ENCODE measurements at regions not wholly inside any gene's neighbourhood (a gene's known extent, or its start where the extent isn't known, plus 50 kb on each side); places are given as distances from the start of the nearest gene placed in this dataset.

DNA sequence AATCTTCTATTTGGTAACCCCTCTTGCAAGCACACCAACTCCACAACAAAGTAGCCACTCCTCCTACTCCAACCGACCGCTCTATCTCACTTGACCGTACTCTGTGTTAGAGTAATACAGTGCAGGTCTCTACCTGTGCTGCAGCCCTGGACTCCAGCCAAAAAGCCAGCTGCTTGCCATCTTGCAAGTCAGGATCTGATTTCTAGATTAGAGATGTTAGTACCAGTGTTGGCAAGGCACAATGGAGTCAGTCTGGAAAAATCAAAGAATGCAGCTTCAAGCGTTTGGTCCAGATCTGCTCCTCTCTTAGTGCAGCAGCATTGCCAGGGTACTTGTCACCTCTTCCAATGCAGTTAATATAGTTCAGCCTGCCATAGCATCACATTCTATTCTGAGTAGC is 477.6 kb downstream of the ZSWIM6 start:
- Mint-ChIP-seq H3K27me3 (peaks cover 9% of the 10 kb centered on the region), H3K4me3 (no peak overlapping the region), H3K27ac (no peak overlapping the region), H3K4me1 (no peaks in the 10 kb centered on the region), H3K9me3 (no peaks in the 10 kb centered on the region), H3K36me3 (ENCODE audit: low read depth) (no peaks in the 10 kb centered on the region)
- no peak for DNase-seq
- no peak for ATAC-seq

DNA sequence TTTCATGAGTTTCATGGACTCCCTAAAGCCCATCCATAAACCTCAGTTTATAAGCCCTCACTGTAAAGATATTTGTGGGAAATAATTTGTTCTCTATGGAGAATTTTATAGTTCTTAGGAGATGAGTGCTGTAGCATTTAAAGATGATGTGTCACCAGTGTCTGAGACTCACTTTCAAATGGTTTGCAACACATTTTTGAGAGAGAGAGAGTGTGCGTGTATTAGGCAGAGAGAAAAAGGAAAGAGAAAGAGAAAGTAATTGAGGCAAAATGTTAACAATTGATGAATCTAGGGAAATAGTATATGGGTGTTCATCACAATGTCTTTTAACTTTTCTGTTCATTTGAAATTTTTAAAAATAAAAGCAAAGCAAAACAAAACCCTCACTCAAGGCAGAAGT is 479.0 kb downstream of the ZSWIM6 start:
- Mint-ChIP-seq H3K4me3 (no peak overlapping the region), H3K27ac (no peak overlapping the region), H3K36me3 (ENCODE audit: low read depth) (no peaks in the 10 kb centered on the region), H3K4me1 (no peaks in the 10 kb centered on the region), H3K27me3 (peaks cover 9% of the 10 kb centered on the region), H3K9me3 (no peaks in the 10 kb centered on the region)
- ATAC-seq = no peak
- DNase-seq = no peak

DNA sequence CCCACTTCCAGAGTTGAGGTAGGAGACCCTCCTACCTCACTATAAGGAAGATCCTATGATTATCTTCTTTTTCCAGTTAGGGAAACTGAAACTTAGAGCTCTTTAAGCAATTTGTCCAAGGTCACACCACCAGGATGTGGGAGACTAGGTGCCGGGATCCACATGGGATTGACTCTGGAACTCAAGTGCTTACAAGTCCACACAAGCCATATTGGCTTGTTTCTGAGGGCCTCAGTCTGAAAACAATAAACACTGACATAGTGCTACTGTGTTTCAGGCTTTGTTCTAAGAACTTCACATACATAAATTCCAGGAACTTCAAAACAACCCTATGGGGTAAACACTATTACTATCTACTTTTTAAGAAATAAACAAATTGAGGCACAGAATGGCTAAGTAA is 481.3 kb downstream of the ZSWIM6 start:
- DNase-seq = no peak
- H3K9me3 Mint-ChIP-seq = no peaks in the 10 kb centered on the region
- H3K4me1 Mint-ChIP-seq = no peaks in the 10 kb centered on the region
- H3K27me3 Mint-ChIP-seq = peaks cover 9% of the 10 kb centered on the region
- H3K36me3 Mint-ChIP-seq (ENCODE audit: low read depth) = no peaks in the 10 kb centered on the region
- no peak for ATAC-seq
- no peak overlapping the region for H3K27ac Mint-ChIP-seq
- no peak overlapping the region for H3K4me3 Mint-ChIP-seq

DNA sequence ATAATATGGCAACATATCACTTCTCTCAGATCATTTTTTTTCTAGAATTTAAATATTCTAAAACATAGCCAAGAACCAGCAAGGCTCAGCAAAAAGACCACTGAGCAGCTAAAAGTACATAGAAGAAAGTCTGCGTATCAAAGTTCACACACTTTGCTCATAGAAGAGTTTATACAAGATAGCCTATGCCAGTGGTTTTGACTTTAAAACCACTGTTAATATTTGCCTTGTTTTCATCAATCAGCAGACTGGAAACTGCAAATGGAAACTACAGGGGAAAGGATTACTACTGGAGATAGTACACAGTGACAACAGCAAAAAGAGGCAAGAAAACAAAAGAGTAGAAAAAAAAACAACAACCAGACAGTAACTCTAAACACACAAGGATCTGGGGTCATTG is 483.3 kb downstream of the ZSWIM6 start:
- H3K27me3 Mint-ChIP-seq = peaks cover 9% of the 10 kb centered on the region
- no peaks in the 10 kb centered on the region for H3K36me3 Mint-ChIP-seq (ENCODE audit: low read depth)
- H3K9me3 Mint-ChIP-seq = no peaks in the 10 kb centered on the region
- ATAC-seq = no peak
- no peaks in the 10 kb centered on the region for H3K4me1 Mint-ChIP-seq
- no peak overlapping the region for H3K4me3 Mint-ChIP-seq
- DNase-seq = no peak
- H3K27ac Mint-ChIP-seq = no peak overlapping the region

DNA sequence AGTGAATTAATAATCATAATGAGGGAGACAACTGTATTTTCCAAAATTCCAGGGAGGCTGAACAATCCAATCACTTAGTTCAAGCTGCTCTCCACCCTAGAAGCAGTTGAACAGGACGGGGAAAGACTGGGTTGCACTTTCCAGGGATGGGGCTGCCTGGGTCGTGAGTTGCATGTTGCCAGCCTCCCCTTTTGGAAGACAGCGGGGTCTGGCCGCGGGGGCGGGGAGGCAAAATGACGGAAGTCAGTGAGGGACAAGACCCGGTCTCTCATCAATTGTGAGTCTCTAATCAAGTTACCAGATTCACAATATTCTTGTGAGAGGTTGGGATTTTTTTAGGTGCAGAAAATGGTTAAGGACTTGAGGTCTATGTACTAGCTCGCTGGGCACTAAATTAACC is 484.1 kb downstream of the ZSWIM6 start:
- no peak overlapping the region for H3K4me3 Mint-ChIP-seq
- no peaks in the 10 kb centered on the region for H3K4me1 Mint-ChIP-seq
- H3K27ac Mint-ChIP-seq = no peak overlapping the region
- H3K27me3 Mint-ChIP-seq = peaks cover 6% of the 10 kb centered on the region
- no peaks in the 10 kb centered on the region for H3K9me3 Mint-ChIP-seq
- ATAC-seq = no peak
- no peaks in the 10 kb centered on the region for H3K36me3 Mint-ChIP-seq (ENCODE audit: low read depth)
- no peak for DNase-seq

DNA sequence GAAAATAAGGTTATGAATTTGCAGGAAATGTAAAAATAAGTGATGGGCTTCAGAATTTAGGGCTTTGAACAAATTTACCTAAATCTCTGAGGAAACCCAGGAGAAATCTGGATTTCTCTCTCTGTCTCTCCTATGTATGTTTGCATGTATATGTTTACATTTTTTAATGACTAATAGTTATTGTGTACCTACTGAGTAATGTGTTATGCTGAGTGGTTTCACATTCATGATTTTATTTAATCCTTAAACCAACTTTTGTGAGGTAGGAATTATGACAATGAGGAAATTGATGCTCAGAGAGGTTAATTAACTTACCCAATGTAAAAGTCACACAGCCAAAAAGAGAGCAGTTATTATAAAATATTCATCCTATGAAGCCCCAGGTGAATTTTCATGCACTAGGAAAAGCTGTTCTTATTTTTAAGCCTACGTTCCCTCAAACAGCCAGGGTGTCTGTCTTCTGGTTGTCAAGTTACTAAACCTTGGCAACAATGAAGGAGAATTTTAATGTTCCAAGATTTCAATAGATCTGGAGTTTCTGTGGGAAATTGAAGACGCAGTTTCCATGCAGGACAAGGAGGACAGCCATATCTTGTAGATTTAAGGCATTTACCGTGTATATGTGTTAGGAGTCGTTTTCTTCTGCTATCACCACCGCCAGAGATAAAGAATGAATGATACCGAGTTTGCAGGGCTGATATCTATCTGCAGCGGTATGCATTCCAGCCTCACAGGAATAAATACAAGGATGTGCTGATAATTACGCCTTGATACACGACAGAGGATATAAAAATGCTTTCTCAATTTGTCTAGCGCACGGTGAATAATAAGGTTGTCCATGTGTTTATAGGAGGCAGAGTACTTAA is 484.8 kb downstream of the ZSWIM6 start:
- Mint-ChIP-seq H3K36me3 (ENCODE audit: low read depth) (no peaks in the 10 kb centered on the region), H3K27ac (no peak overlapping the region), H3K4me3 (no peak overlapping the region), H3K27me3 (peaks cover 7% of the 10 kb centered on the region), H3K4me1 (no peaks in the 10 kb centered on the region), H3K9me3 (no peaks in the 10 kb centered on the region)
- no peak for DNase-seq
- no peak for ATAC-seq

DNA sequence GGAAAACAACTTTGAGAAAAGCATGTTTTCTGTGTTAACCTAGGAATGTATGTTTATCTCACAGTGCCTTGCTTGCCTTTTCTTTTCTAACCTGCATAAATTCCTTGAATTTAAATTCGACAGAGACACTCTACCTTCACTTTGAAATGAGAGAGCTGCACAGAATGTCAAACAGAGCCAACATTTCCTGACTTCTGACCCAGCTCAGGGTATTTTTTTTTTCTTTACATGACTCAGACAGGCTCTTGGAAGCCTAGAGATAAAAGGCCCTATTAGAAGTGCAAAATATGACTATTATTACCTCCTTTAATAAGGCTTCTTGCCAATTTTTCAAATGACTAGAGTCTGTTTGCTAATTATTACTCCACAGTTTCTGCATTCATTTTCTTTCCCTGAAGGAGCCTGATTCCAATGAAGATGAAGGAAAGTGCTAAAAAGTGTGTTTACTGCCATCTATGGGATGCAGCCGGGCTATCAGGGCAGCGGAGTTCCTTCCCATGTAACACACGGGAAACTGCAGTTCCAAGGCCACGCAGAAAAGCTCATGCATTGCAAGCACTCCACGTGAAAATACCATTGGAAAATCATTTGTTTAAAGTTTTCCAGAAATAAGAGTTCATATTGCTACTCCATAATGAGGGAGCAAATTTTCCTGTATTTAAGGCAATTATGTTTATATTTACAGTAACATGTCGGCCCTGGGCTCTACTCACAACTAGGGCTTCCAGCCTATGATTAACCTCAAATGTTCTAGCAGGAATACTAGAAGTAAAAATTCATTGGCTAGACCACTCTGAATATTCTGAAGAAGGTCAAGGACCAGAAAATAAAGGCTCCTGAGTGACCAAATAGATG is 485.6 kb downstream of the ZSWIM6 start:
- ATAC-seq (no peak), DNase-seq (no peak)
- no peak overlapping the region for H3K27ac Mint-ChIP-seq
- no peaks in the 10 kb centered on the region for H3K4me1 Mint-ChIP-seq
- no peaks in the 10 kb centered on the region for H3K9me3 Mint-ChIP-seq
- no peaks in the 10 kb centered on the region for H3K36me3 Mint-ChIP-seq (ENCODE audit: low read depth)
- H3K27me3 Mint-ChIP-seq = peaks cover 6% of the 10 kb centered on the region
- no peak overlapping the region for H3K4me3 Mint-ChIP-seq

DNA sequence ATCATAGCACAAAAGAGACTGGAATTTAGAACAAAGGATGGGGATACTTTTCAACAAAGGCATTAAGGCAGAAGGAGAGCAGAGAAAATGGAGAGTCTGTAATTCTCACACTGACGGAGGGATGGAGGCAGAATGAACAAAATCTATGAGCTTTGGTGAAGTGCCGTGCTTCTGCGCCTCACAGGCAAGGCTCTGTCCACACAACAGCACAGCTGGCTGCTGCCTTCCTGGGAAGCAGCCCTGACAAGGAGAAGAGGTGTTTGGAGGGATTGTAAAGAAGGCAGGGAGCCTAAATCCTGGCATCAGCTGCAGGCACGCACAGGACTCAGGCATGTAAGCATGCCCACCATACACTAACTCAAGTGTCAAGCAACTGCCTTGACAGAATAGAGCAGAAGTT is 485.2 kb upstream of the KIF2A start:
- DNase-seq = no peak
- no peaks in the 10 kb centered on the region for H3K9me3 Mint-ChIP-seq
- peaks cover 2% of the 10 kb centered on the region for H3K27me3 Mint-ChIP-seq
- no peak overlapping the region for H3K4me3 Mint-ChIP-seq
- H3K36me3 Mint-ChIP-seq (ENCODE audit: low read depth) = no peaks in the 10 kb centered on the region
- ATAC-seq = no peak
- H3K4me1 Mint-ChIP-seq = no peaks in the 10 kb centered on the region
- H3K27ac Mint-ChIP-seq = no peak overlapping the region

DNA sequence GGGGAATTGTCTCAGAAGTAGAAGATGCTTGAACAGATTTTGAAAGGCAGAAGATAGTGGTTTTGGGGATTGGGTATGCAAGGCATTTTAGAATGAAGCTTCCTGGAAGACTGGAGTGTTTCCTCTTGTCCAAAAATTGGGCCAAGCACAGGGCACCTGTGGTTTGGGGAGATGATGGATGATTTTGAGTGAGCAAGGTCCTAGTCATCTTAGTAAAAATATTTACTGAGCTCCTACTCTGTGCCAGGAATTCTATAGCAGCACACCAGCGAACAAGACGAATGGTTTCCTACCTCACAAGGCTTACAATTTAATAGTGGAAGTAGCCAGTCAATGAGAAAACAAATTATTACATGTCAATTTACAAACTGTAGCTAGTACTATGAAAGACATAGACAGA is 484.4 kb upstream of the KIF2A start:
- Mint-ChIP-seq H3K9me3 (no peaks in the 10 kb centered on the region), H3K36me3 (ENCODE audit: low read depth) (no peaks in the 10 kb centered on the region), H3K27me3 (peaks cover 2% of the 10 kb centered on the region), H3K4me1 (no peaks in the 10 kb centered on the region), H3K4me3 (no peak overlapping the region), H3K27ac (no peak overlapping the region)
- ATAC-seq (no peak), DNase-seq (no peak)

DNA sequence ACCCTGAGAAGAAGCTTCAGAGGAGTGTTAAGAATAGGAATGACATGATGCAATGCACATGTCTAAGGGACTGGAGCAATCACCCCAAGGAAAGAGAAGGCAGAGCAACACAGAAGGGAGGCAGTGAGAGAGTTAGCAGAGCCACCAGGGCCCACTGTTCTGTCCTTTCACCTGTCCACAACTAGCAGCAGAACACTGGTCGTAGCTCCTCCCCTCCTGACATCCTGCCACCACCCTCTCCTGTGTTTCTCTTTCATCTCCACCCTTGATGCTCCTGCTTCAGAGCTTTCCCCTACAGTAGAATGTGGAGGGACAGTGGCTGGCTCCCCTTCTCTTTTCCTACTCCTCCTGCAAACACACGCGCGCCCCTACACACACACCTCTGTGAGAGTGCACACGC is 483.4 kb upstream of the KIF2A start:
- H3K9me3 Mint-ChIP-seq = no peaks in the 10 kb centered on the region
- H3K27me3 Mint-ChIP-seq = peaks cover 4% of the 10 kb centered on the region
- no peaks in the 10 kb centered on the region for H3K36me3 Mint-ChIP-seq (ENCODE audit: low read depth)
- no peak overlapping the region for H3K4me3 Mint-ChIP-seq
- DNase-seq (no peak), ATAC-seq (peak; percentile 36)
- no peaks in the 10 kb centered on the region for H3K4me1 Mint-ChIP-seq
- H3K27ac Mint-ChIP-seq = no peak overlapping the region

DNA sequence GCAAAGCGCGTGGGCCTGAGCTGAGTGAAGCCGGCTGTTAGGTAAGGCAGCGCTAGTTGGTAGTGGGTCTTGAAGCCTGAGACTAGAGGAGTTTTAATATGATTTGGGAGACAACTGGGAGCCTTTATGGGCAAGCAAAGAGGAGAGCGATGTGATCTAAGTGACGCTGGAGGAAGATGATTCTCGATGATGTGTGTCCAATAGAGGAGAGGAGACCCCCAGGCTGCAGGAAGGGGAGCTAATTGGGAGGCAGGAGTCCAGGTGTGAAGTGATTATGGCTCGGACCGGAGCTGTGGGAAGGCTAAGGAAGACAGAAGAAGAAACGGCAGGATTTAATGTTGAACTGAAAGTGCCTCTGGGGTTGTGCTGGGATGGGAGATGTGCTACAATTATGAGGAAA is 482.9 kb upstream of the KIF2A start:
- no peaks in the 10 kb centered on the region for H3K36me3 Mint-ChIP-seq (ENCODE audit: low read depth)
- no peaks in the 10 kb centered on the region for H3K4me1 Mint-ChIP-seq
- no peak overlapping the region for H3K27ac Mint-ChIP-seq
- peaks cover 4% of the 10 kb centered on the region for H3K27me3 Mint-ChIP-seq
- H3K9me3 Mint-ChIP-seq = no peaks in the 10 kb centered on the region
- no peak for DNase-seq
- no peak overlapping the region for H3K4me3 Mint-ChIP-seq
- no peak for ATAC-seq

DNA sequence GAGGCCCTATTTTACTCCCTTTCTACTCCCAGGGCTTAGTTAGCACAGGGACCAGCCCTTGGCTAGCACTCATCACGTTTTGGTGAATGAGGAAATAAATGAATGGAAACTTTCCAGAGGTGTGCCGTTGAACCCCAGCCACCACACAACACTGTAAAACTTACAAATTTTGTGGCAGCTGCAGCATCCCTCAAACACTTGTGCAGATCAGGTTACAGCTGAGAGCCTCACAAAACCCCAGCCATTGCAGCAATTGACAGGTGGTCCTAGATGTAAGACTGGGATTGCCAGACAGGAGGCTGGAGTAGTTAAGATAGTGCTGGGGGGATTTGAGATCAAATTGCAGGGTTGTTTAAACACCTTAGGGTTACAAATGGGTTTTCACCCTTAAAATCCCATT is 482.2 kb upstream of the KIF2A start:
- no peaks in the 10 kb centered on the region for H3K9me3 Mint-ChIP-seq
- H3K27me3 Mint-ChIP-seq = peaks cover 4% of the 10 kb centered on the region
- DNase-seq (no peak), ATAC-seq (peak; percentile 18)
- H3K27ac Mint-ChIP-seq = no peak overlapping the region
- H3K4me1 Mint-ChIP-seq = no peaks in the 10 kb centered on the region
- H3K36me3 Mint-ChIP-seq (ENCODE audit: low read depth) = no peaks in the 10 kb centered on the region
- H3K4me3 Mint-ChIP-seq = no peak overlapping the region

DNA sequence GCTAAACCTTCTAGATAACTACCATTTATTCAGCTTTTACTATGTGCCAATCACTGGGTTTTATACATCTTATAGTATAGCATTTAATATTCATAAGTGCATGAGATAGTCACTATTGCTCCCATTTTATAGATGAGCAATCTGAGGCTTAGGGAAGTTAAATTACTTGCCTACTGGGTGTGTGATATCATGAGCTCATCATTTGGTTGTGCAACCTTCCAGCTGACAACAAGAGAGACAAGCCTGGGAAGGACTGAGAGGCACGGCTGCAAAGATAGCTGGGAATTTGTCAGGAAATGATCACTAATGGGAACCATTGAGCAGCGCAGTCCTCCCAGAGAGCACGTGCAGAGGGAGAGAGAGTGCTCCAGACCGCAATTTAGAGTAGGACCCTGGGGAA is 481.6 kb upstream of the KIF2A start:
- Mint-ChIP-seq H3K27me3 (peaks cover 8% of the 10 kb centered on the region), H3K4me3 (no peak overlapping the region), H3K36me3 (ENCODE audit: low read depth) (no peaks in the 10 kb centered on the region), H3K9me3 (no peaks in the 10 kb centered on the region), H3K27ac (no peak overlapping the region), H3K4me1 (no peaks in the 10 kb centered on the region)
- DNase-seq (no peak), ATAC-seq (no peak)

DNA sequence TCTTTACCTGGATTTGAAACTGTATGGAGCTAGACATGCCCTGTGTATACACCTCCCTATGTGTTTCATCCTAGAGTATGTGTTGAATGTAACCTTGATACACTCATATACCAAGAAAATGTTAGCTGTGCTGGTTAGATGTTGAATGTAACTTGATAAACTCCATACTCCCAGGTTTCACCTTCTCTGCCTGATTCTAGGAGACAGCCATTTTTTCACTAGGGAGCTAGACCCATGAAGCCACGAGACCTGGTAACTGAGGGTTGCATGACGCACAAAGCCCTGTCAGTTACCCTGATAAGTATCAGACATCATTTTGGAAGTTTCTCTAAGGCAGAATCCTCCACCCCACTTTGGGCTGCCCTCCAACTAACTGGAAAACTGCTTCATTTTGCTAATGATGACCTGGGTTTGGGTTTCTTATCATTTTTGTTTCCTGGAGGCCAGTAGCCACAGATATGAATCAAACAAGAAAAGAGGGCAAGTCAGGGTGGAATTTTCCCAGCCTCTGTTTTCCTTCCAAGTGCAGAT is 478.5 kb upstream of the KIF2A start:
- no peak overlapping the region for H3K4me3 Mint-ChIP-seq
- H3K9me3 Mint-ChIP-seq = no peaks in the 10 kb centered on the region
- H3K4me1 Mint-ChIP-seq = no peaks in the 10 kb centered on the region
- H3K27ac Mint-ChIP-seq = no peak overlapping the region
- H3K27me3 Mint-ChIP-seq = peaks cover 6% of the 10 kb centered on the region
- H3K36me3 Mint-ChIP-seq (ENCODE audit: low read depth) = no peaks in the 10 kb centered on the region
- ATAC-seq (no peak), DNase-seq (no peak)

DNA sequence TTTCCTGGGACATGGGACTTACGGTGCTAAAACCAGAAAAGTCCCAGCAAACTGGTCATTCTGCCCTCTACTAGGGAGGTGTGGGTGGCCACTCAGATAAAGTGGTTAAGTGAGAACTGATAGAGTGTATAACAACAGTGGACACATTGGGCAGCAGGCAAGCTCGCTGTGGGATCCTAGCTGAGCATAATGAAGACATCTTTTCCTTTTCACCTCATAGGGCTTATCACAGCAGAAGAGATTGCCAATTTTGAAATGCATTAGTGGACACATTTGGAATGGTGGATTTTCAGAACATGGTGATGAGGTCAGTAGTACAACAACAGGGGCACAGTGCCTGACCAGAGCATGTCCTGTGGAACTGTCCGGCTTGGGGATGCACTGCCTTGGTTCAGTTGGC is 477.1 kb upstream of the KIF2A start:
- H3K36me3 Mint-ChIP-seq (ENCODE audit: low read depth) = no peaks in the 10 kb centered on the region
- no peaks in the 10 kb centered on the region for H3K4me1 Mint-ChIP-seq
- H3K4me3 Mint-ChIP-seq = no peak overlapping the region
- no peak for ATAC-seq
- no peaks in the 10 kb centered on the region for H3K9me3 Mint-ChIP-seq
- H3K27me3 Mint-ChIP-seq = peaks cover 6% of the 10 kb centered on the region
- no peak for DNase-seq
- no peak overlapping the region for H3K27ac Mint-ChIP-seq
